ENCODE measurements at regions not wholly inside any gene's neighbourhood (a gene's known extent, or its start where the extent isn't known, plus 50 kb on each side); places are given as distances from the start of the nearest gene placed in this dataset.

- no peak overlapping the region for H3K27ac Mint-ChIP-seq (ENCODE audit: unreplicated experiment)
- TF ChIP-seq CTCF (IDR thresholded peaks at IDR 0.05) = no peak
- no peaks in the 10 kb centered on the region for H3K4me1 Mint-ChIP-seq (ENCODE audit: low read depth)
- H3K4me3 Mint-ChIP-seq (ENCODE audit: unreplicated experiment) = no peak overlapping the region
- H3K9me3 Mint-ChIP-seq (ENCODE audit: low read depth) = peaks cover 40% of the 10 kb centered on the region
- H3K36me3 Mint-ChIP-seq (ENCODE audit: low read depth) = peaks cover 13% of the 10 kb centered on the region
- H3K27me3 Mint-ChIP-seq (ENCODE audit: low read depth) = no peaks in the 10 kb centered on the region
- DNase-seq (ENCODE audit: low spot score) = no peak
Measured at GRCh38 chr6:169378620-169379381, 125.2 kb upstream of the THBS2 start.

GRCh38 chr6:169376458-169376857, 122.8 kb upstream of the THBS2 start:
- H3K36me3 Mint-ChIP-seq (ENCODE audit: low read depth) = peaks cover 13% of the 10 kb centered on the region
- DNase-seq (ENCODE audit: low spot score) = no peak
- H3K27ac Mint-ChIP-seq (ENCODE audit: unreplicated experiment) = no peak overlapping the region
- no peaks in the 10 kb centered on the region for H3K4me1 Mint-ChIP-seq (ENCODE audit: low read depth)
- no peaks in the 10 kb centered on the region for H3K27me3 Mint-ChIP-seq (ENCODE audit: low read depth)
- TF ChIP-seq CTCF (IDR thresholded peaks at IDR 0.05) = no peak
- H3K9me3 Mint-ChIP-seq (ENCODE audit: low read depth) = peaks cover 34% of the 10 kb centered on the region
- no peak overlapping the region for H3K4me3 Mint-ChIP-seq (ENCODE audit: unreplicated experiment)

- H3K27ac Mint-ChIP-seq (ENCODE audit: unreplicated experiment) = no peak overlapping the region
- H3K4me3 Mint-ChIP-seq (ENCODE audit: unreplicated experiment) = no peak overlapping the region
- no peaks in the 10 kb centered on the region for H3K27me3 Mint-ChIP-seq (ENCODE audit: low read depth)
- peaks cover 3% of the 10 kb centered on the region for H3K4me1 Mint-ChIP-seq (ENCODE audit: low read depth)
- no peak for DNase-seq (ENCODE audit: low spot score)
- H3K36me3 Mint-ChIP-seq (ENCODE audit: low read depth) = peaks cover 11% of the 10 kb centered on the region
- TF ChIP-seq CTCF (IDR thresholded peaks at IDR 0.05) = no peak
- H3K9me3 Mint-ChIP-seq (ENCODE audit: low read depth) = peaks cover 26% of the 10 kb centered on the region
Measured at GRCh38 chr6:169372589-169372988, 118.9 kb upstream of the THBS2 start.

- DNase-seq (ENCODE audit: low spot score) = no peak
- TF ChIP-seq CTCF (IDR thresholded peaks at IDR 0.05) = no peak
- Mint-ChIP-seq H3K27ac (ENCODE audit: unreplicated experiment) (no peak overlapping the region), H3K4me3 (ENCODE audit: unreplicated experiment) (no peak overlapping the region), H3K9me3 (ENCODE audit: low read depth) (peaks cover 29% of the 10 kb centered on the region), H3K4me1 (ENCODE audit: low read depth) (peaks cover 3% of the 10 kb centered on the region), H3K27me3 (ENCODE audit: low read depth) (no peaks in the 10 kb centered on the region), H3K36me3 (ENCODE audit: low read depth) (peaks cover 10% of the 10 kb centered on the region)
Measured at GRCh38 chr6:169371344-169372127, 117.9 kb upstream of the THBS2 start.

GRCh38 chr6:169370666-169371343, 117.2 kb upstream of the THBS2 start:
- H3K36me3 Mint-ChIP-seq (ENCODE audit: low read depth) = peaks cover 9% of the 10 kb centered on the region

More at GRCh38 chr6:169370666-169371343, 117.2 kb upstream of the THBS2 start:
- H3K4me3 Mint-ChIP-seq (ENCODE audit: unreplicated experiment) = no peak overlapping the region
- H3K9me3 Mint-ChIP-seq (ENCODE audit: low read depth) = peaks cover 22% of the 10 kb centered on the region
- no peak for DNase-seq (ENCODE audit: low spot score)
- peaks cover 3% of the 10 kb centered on the region for H3K4me1 Mint-ChIP-seq (ENCODE audit: low read depth)
- no peak for TF ChIP-seq CTCF (IDR thresholded peaks at IDR 0.05)
- H3K27me3 Mint-ChIP-seq (ENCODE audit: low read depth) = no peaks in the 10 kb centered on the region
- H3K27ac Mint-ChIP-seq (ENCODE audit: unreplicated experiment) = no peak overlapping the region
